ENCODE measurements at regions not wholly inside any gene's neighbourhood (a gene's known extent, or its start where the extent isn't known, plus 50 kb on each side); places are given as distances from the start of the nearest gene placed in this dataset.

- TF ChIP-seq CTCF (IDR thresholded peaks at IDR 0.05; ENCODE audit: low read length) (no peak), EZH2 (IDR thresholded peaks at IDR 0.05; ENCODE audit: borderline replicate concordance, low read length) (no peak)
Observed at GRCh38 chr1:82323144-82323841, 522.6 kb downstream of the ADGRL2 start.
